ENCODE measurements at regions not wholly inside any gene's neighbourhood (a gene's known extent, or its start where the extent isn't known, plus 50 kb on each side); places are given as distances from the start of the nearest gene placed in this dataset.
A peak's percentile ranks its signal among the peaks of the same experiment; 100 is the strongest.

DNA sequence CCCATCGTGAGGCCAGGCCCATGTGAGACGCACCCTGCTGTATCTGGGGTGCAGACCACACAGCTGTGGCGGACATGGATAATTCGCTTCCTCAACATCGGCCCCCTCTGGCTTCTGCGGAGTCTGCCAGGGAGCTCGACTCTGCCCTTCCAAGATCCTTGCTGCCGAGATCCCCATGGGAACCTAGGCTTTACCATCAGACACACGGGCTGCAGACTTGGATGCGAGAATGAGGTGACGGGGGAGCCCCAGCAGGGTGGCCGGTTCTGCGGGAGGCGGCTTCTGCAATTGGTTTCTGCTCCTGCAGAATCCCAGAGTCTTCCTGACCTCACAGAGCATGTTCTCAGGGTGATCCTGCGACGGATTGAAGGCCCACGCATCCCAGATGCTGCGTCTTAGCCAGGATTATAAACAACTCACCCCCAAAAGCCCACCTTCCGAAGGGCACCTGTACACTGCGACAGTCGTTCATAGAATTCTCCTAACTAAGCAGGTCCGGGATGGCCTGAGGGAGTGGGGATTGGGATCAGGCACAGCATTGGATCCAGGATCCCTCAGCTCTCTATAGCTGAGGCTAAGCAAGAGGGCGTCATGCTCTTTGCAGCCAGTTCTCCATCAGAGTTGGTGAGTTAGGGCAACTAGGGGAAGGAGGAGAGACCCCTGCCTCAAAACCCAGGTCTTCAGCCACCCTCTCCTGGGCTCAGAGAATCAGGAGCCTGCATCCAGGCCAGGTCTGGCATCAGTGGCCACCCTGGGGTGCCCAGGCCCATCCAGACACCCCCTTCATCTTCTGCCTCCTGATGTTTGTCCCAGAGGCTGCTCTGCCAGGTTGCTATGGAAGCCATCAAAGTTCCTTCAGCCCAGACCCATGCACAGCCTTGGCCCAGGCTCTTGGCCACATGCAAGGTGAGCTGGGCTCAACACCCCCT lies 74.7 kb upstream of the SNTG2 start (continued):
- TF ChIP-seq, protein P1, sequence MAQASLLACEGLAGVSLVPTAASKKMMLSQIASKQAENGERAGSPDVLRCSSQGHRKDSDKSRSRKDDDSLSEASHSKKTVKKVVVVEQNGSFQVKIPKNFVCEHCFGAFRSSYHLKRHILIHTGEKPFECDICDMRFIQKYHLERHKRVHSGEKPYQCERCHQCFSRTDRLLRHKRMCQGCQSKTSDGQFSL (CRISPR knock-in tag; IDR thresholded peaks at IDR 0.05) = no peak
- TF ChIP-seq, protein P2, sequence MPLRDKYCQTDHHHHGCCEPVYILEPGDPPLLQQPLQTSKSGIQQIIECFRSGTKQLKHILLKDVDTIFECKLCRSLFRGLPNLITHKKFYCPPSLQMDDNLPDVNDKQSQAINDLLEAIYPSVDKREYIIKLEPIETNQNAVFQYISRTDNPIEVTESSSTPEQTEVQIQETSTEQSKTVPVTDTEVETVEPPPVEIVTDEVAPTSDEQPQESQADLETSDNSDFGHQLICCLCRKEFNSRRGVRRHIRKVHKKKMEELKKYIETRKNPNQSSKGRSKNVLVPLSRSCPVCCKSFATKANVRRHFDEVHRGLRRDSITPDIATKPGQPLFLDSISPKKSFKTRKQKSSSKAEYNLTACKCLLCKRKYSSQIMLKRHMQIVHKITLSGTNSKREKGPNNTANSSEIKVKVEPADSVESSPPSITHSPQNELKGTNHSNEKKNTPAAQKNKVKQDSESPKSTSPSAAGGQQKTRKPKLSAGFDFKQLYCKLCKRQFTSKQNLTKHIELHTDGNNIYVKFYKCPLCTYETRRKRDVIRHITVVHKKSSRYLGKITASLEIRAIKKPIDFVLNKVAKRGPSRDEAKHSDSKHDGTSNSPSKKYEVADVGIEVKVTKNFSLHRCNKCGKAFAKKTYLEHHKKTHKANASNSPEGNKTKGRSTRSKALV (CRISPR knock-in tag; IDR thresholded peaks at IDR 0.05) = no peak

DNA sequence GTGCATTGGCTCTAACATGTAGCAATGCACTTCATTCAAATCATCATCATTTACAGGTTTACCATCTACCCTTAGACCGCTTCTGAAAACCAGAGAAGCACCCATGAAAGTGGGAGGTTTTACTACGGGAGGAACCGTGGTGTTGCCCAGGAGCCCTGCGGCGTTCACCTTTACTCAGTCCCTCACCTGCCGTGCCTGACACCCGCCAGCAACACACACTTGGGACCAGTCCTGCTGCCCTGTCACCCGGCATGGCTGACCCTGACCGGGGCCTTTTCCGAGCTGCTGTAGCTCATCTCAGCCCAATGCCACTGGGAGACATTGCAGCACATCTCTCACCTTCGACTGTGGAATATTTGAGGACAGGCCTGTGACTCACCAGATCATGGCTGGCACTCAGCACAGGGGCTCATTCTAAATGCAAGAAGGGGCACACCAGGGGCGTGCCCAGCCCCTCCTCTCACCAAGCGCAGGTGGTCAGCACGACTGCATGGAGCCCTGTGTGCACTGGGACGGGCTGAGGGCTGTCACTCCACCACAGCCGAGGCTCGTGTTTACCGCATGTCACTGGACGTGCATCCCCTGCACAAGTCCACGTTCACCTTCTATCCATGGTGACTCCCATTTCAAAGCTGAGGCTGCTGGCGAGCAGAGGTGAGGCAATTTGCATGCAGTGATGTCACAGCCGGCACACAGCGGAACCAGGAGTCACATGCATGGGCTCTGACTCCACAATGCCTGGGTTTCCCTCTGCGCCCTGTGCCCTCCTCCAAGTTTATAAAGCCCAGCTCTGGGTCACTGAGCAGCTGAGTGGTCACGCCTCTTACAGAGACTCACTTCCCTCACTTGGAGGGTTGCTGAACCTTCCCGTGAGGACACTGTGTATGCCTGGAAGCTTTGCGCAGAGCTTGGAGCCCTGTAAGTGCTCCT lies 76.7 kb upstream of the SNTG2 start:
- 40% methylated on average over 9 of the region's 27 CpGs for WGBS (ENCODE audit: low lambda C conversion rate)
- Histone ChIP-seq H3K9ac (ENCODE audit: insufficient read depth, low read depth, low read length) (no peak overlapping the region), H3K9me3 (ENCODE audit: low read length) (no peaks in the 10 kb centered on the region), H3K4me1 (ENCODE audit: insufficient read depth, low read length) (no peaks in the 10 kb centered on the region), H3K4me2 (ENCODE audit: low read depth, low read length) (no peak overlapping the region), H3K27ac (ENCODE audit: extremely low read length, insufficient read depth, low read length) (no peak overlapping the region), H3K27me3 (ENCODE audit: control insufficient read depth in 1 of 2, insufficient read depth in 2 of 2, low read length in 2 of 2) (peaks cover 17 to 87% of the 10 kb centered on the region in 2 experiments), H3K79me2 (ENCODE audit: insufficient read depth, low read length) (no peaks in the 10 kb centered on the region), H4K20me1 (ENCODE audit: insufficient read depth, low read length) (no peaks in the 10 kb centered on the region), H3K4me3 (replicated peaks in 1 of 3; ENCODE audit: insufficient read depth in 1 of 3, low read depth in 2 of 3, low read length in 3 of 3) (no peak overlapping the region), H3K36me3 (replicated peaks in 1 of 2; ENCODE audit: control insufficient read depth in 1 of 2, insufficient read depth in 2 of 2, low read length in 2 of 2) (no peaks in the 10 kb centered on the region), H2AFZ (ENCODE audit: low read length) (no peak overlapping the region)
- no TSS peak for BruUV-seq (replicated peaks)
- ATAC-seq = no peak
- in situ Hi-C loops (cut with HindIII; ENCODE audit: extremely low pct_ligation_motif_present, low pct_unique_long_range_greater_than_20kb) (no loop called here), intact Hi-C loops (cut with micrococcal nuclease; ENCODE audit: unreplicated experiment) (no loop called here)
- peak; percentile 37 for TF ChIP-seq CREB1 (IDR thresholded peaks at IDR 0.05)
- TF ChIP-seq CREB1 (CRISPR knock-in tag; IDR thresholded peaks at IDR 0.05) = no peak
- TF ChIP-seq HOXD1 (CRISPR knock-in tag; IDR thresholded peaks at IDR 0.05) = no peak
- DNase-seq (ENCODE audit: low spot score) = no peak
- FAIRE-seq = no peak
- ChIA-PET CTCF (ENCODE audit: low intra/inter-chr PET ratio, low total read pairs) (no interaction called here), POLR2A (no interaction called here)
